ENCODE measurements at regions not wholly inside any gene's neighbourhood (a gene's known extent, or its start where the extent isn't known, plus 50 kb on each side); places are given as distances from the start of the nearest gene placed in this dataset.
"Not testable (repeated sequence)": the region's sequence is repeated elsewhere in the genome, so short reads cannot be mapped to it uniquely, and the experiment has no call there.

GRCh38 chr1:177732178-177732577, 237.7 kb downstream of the SEC16B start:
- no peak for DNase-seq

- DNase-seq, result no peak
These were observed 240.2 kb downstream of the SEC16B start for GRCh38 chr1:177729646-177730045.

- no peak for DNase-seq
These were observed 246.3 kb downstream of the SEC16B start for GRCh38 chr1:177723533-177723932.

DNA sequence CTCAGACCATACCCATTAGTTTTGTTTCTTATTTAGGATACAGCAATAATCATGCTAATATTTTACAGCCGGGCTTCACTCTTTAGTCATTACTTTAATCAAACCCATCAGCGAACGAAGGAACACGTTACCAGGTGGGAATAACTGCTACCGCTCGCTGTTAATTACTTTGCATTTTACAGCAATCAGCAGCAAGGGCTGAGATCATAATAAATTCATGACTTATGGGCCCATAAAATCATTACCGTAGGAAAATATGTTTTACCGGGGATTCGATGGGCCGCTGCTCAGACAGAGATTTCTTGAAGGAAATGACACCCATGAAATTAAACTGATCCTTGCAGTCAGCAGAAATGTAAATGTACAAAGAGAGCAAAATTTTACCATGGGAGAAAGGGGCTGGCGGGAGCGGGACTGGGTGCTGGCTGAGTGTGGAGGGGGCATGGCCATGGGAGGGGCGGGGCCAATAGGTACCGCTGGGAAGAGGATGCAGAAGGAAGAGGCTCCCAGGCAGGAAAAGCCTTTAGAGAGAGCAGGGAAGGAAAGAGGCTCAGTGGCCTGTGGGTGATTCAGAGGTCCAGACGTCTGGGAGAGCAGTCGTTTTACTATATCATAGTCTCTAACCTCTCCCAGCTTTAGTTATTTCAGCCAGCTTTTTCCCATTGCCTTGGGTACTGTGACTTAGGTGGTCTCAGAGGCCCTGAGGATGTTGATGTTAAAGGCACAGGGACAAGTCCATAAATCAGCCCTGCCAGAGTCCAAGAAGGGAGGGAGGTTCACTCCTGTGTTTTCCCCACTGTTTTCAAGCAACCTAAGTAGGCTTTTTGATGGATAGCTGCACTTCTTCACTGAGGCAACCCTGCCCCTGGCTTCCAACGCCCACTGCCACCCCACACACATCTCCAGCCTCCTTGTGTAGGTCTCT, 258.9 kb downstream of the SEC16B start:
- no peak for DNase-seq

DNA sequence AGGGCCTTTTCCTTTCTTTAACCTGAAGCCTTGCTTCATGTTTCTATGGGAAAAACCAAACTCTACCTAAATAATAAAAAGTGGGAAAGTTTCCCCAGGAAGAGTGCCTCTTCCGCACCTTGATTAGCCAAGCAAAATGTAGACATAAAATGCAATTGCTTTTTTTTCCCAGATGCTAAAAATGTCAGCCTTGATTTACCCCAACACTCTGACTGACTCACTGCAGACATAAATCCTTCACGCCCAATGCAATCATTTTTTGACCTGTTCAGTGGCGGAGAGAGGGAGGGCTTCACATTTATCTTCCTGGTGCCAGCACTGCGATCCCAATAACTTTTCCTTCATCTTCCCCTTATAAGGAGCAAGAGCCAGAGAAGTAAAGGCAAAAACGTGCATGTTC, 261.5 kb downstream of the SEC16B start:
- DNase-seq, result no peak

DNA sequence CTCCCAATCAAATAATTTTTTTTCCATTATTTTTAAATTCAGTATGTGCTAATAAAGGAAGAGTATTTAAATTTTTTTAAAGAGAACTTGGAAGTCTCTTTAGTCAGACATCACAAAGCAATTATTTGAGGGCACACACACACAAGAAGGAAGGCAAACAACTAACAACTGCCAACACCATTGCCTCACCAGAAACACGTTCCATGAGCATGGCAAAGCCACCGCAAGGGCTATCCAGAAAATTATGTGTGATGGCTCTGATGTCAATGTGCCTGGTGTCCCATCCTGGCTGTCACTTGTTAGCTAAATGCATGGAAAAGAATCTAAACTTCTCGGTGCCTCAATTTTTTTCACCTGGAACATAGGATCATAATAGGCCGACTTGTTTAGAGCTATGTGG, 262.9 kb downstream of the SEC16B start:
- no peak for DNase-seq

GRCh38 chr1:177705839-177706238, 264.0 kb downstream of the SEC16B start:
- DNase-seq, result no peak

GRCh38 chr1:177703888-177704446, 265.9 kb downstream of the SEC16B start:
- DNase-seq, result no peak

GRCh38 chr1:177701654-177702353, 268.1 kb downstream of the SEC16B start:
- DNase-seq, result no peak

GRCh38 chr1:177700856-177701255, 269.0 kb downstream of the SEC16B start:
- DNase-seq, result no peak

DNA sequence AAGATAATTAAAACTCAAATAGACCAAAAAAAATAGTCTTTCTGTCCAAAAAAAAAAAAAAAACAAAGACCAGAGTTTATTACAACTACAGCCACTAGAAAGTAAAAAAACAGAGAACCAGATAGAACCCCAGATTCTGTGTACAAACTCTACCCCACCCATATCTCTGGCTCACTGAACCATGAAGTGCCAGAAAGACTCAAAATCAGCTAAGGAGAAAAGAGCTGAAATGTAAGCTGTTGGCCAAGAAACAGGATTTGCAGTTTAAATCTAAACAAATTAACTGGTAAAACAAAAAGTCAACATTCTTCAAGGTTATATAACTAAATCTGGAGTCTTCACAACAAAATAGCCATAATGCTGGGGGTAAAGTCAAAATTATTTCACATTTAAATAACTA, 278.9 kb downstream of the SEC16B start:
- no peak for DNase-seq

GRCh38 chr1:177687544-177687943, 282.3 kb downstream of the SEC16B start:
- no peak for DNase-seq

GRCh38 chr1:177686933-177687332, 282.9 kb downstream of the SEC16B start:
- DNase-seq, result no peak

- DNase-seq, result no peak
These were observed 300.7 kb downstream of the SEC16B start for GRCh38 chr1:177669161-177669560.

GRCh38 chr1:177665935-177666334, 303.9 kb downstream of the SEC16B start:
- DNase-seq, result no peak

- not testable (repeated sequence) for DNase-seq
These were observed 305.1 kb downstream of the SEC16B start for GRCh38 chr1:177664742-177665141.

GRCh38 chr1:177660188-177660587, 309.7 kb downstream of the SEC16B start:
- no peak for DNase-seq

GRCh38 chr1:177659281-177659680, 310.6 kb downstream of the SEC16B start:
- no peak for DNase-seq

DNA sequence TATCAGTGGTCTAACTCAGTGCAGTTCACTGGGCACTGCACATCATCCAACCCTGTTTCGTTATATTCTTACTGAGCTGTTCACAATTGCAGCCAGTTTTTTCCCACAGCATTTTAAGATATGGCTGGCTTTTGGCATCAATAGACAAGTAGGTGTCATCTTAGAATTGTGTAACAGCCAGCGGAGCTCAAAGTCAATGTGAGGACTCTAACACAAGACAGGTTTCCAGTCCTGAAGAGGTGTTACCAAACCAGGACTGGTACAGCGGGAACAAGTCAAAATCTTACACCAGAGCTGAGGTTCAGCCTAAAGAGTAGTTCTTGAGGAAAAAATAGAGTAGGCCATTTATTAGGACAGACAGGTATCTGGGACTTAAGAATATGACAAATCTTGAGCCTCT, 313.3 kb downstream of the SEC16B start:
- no peak for DNase-seq

- DNase-seq, result peak in 1 of 51 donors; percentile 23
These were observed 318.9 kb downstream of the SEC16B start for GRCh38 chr1:177650947-177651346.

- DNase-seq, result no peak
These were observed 321.1 kb downstream of the SEC16B start for GRCh38 chr1:177648731-177649265.

- DNase-seq, result no peak
These were observed 321.7 kb downstream of the SEC16B start for GRCh38 chr1:177648138-177648537.
